ENCODE measurements at regions not wholly inside any gene's neighbourhood (a gene's known extent, or its start where the extent isn't known, plus 50 kb on each side); places are given as distances from the start of the nearest gene placed in this dataset.
"Not testable (repeated sequence)": the region's sequence is repeated elsewhere in the genome, so short reads cannot be mapped to it uniquely, and the experiment has no call there.

DNA sequence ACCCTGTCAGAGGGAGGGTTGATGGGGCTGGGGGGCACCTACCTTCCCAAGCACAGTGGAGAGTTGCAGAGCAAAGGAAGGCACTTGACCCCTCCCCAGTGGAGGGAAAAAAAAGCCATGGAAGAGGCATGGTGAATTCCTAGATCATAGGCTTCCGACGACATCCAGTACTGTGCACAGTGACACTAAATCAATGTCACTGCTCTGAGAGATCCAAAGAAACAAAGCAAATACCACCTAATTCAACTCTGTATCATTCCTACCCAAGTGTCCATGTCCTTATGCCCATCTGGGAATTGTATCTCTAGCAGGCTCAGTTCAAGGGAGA, 344.2 kb upstream of the NCAM1 start:
- no peak overlapping the region for H3K27ac ChIP-seq
- TF ChIP-seq CTCF (IDR thresholded peaks at IDR 0.05) (no peak), ZFX (IDR thresholded peaks at IDR 0.05; ENCODE audit: borderline replicate concordance) (no peak)

- TF ChIP-seq ZFX (IDR thresholded peaks at IDR 0.05; ENCODE audit: borderline replicate concordance) = no peak
- TF ChIP-seq CTCF (IDR thresholded peaks at IDR 0.05) = no peak
- H3K27ac ChIP-seq = no peak overlapping the region
Observed at GRCh38 chr11:112617977-112618826, 343.0 kb upstream of the NCAM1 start.

DNA sequence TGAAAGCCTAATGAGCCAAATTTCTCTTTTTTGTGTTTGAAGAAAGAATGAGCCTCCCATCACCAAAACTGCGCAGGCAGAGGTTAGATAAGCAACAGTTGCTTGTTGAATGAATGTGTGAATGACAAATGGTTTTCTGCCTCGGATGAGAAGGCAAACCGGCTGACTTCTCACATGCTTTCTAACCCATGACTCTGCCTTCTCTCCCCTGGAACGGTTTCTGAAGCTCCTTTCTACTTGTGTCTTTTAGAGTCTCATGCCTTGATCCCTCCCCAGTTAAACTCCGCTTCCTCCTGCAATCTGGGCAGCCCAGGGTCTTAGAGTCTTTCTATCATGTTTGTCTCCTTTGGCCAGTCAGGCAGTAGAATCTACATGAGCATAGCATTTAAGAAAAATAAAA, 342.1 kb upstream of the NCAM1 start:
- no peak overlapping the region for H3K27ac ChIP-seq
- TF ChIP-seq CTCF (IDR thresholded peaks at IDR 0.05) = no peak
- TF ChIP-seq ZFX (IDR thresholded peaks at IDR 0.05; ENCODE audit: borderline replicate concordance) = no peak

DNA sequence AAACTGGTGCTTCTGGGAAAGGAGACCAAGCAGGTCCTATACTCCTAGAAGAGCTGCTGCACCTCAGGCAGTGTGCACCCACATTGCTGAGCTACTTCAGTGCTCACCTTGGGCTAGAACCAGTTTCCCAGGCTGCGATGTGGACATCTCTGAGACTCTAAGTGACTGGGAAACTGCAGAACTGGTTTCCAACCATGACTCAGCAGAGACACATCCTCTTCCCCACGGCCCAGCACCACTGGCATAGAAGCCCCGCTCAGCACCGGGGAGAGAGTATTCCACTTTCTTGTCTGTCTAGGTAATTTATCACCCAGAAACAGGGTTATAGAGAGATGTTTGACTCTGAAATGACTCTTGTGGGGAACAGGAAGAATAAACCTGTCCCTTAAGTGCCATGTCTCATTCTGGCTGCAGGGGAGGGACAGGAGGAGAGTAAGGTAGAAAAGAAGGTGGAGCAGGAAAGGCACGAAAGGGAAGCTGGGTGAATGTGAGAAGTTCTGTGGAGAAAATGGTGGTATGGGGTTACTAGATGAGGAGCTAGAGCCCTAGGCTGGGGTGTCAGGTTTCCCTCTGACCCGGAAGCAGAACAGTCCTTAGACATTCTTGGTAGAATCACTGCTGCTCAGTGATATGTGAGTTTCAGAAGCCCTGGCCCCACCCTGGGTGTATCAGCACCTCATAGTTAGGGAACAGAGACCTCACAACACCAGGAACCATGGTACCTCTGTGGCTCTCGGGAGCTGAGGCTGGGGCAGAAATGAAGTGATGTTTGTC, 340.4 kb upstream of the NCAM1 start:
- no peak for TF ChIP-seq ZFX (IDR thresholded peaks at IDR 0.05; ENCODE audit: borderline replicate concordance)
- no peak for TF ChIP-seq CTCF (IDR thresholded peaks at IDR 0.05)
- H3K27ac ChIP-seq = no peak overlapping the region

GRCh38 chr11:112623057-112623456, 338.2 kb upstream of the NCAM1 start:
- TF ChIP-seq CTCF (IDR thresholded peaks at IDR 0.05) (no peak), ZFX (IDR thresholded peaks at IDR 0.05; ENCODE audit: borderline replicate concordance) (no peak)
- H3K27ac ChIP-seq = no peak overlapping the region

- no peak for TF ChIP-seq CTCF (IDR thresholded peaks at IDR 0.05)
Observed at GRCh38 chr11:112624431-112624830, 336.8 kb upstream of the NCAM1 start.

GRCh38 chr11:112624971-112625370, 336.2 kb upstream of the NCAM1 start:
- H3K27ac ChIP-seq = not testable (repeated sequence)

More at GRCh38 chr11:112624431-112624830, 336.8 kb upstream of the NCAM1 start:
- H3K27ac ChIP-seq = no peak overlapping the region
